ENCODE measurements at regions not wholly inside any gene's neighbourhood (a gene's known extent, or its start where the extent isn't known, plus 50 kb on each side); places are given as distances from the start of the nearest gene placed in this dataset.

GRCh38 chr4:24040811-24041210 lies 151.0 kb upstream of the PPARGC1A start:
- no peak for ATAC-seq

GRCh38 chr4:24033626-24034025 lies 143.8 kb upstream of the PPARGC1A start:
- no peak for ATAC-seq

GRCh38 chr4:24032371-24032989 lies 142.6 kb upstream of the PPARGC1A start:
- ATAC-seq: no peak

GRCh38 chr4:24026596-24026995 lies 136.7 kb upstream of the PPARGC1A start:
- ATAC-seq: no peak

- no peak for ATAC-seq
Observed at GRCh38 chr4:24024605-24025004, 134.8 kb upstream of the PPARGC1A start.

- ATAC-seq: no peak
Observed at GRCh38 chr4:24024157-24024556, 134.3 kb upstream of the PPARGC1A start.

GRCh38 chr4:24015782-24016181 lies 125.9 kb upstream of the PPARGC1A start:
- no peak for ATAC-seq

- no peak for ATAC-seq
Observed at GRCh38 chr4:24013668-24014422, 124.0 kb upstream of the PPARGC1A start.

GRCh38 chr4:24010994-24011393 lies 121.1 kb upstream of the PPARGC1A start:
- ATAC-seq: no peak

- no peak for ATAC-seq
Observed at GRCh38 chr4:24010573-24010972, 120.7 kb upstream of the PPARGC1A start.

- ATAC-seq: no peak
Observed at GRCh38 chr4:24007860-24008261, 118.0 kb upstream of the PPARGC1A start.

- no peak for ATAC-seq
Observed at GRCh38 chr4:24006269-24006668, 116.4 kb upstream of the PPARGC1A start.

GRCh38 chr4:24003926-24004325 lies 114.1 kb upstream of the PPARGC1A start:
- no peak for ATAC-seq

GRCh38 chr4:24003496-24003895 lies 113.6 kb upstream of the PPARGC1A start:
- ATAC-seq: no peak

GRCh38 chr4:24002330-24002966 lies 112.6 kb upstream of the PPARGC1A start:
- no peak for ATAC-seq

GRCh38 chr4:24001486-24002329 lies 111.9 kb upstream of the PPARGC1A start:
- ATAC-seq: no peak

GRCh38 chr4:24000470-24000831 lies 110.6 kb upstream of the PPARGC1A start:
- no peak for ATAC-seq

GRCh38 chr4:23999714-24000469 lies 110.0 kb upstream of the PPARGC1A start:
- ATAC-seq: no peak

- no peak for ATAC-seq
Observed at GRCh38 chr4:23993373-23993772, 103.5 kb upstream of the PPARGC1A start.

GRCh38 chr4:23991444-23991843 lies 101.6 kb upstream of the PPARGC1A start:
- ATAC-seq: no peak

GRCh38 chr4:23986270-23986669 lies 96.4 kb upstream of the PPARGC1A start:
- no peak for ATAC-seq

GRCh38 chr4:23981328-23981727 lies 91.5 kb upstream of the PPARGC1A start:
- no peak for ATAC-seq
